ENCODE measurements at regions not wholly inside any gene's neighbourhood (a gene's known extent, or its start where the extent isn't known, plus 50 kb on each side); places are given as distances from the start of the nearest gene placed in this dataset.

GRCh38 chr13:54945973-54946372 lies 1917.4 kb downstream of the OLFM4 start:
- Mint-ChIP-seq H3K27me3 (ENCODE audit: low read depth, unreplicated experiment) (no peaks in the 10 kb centered on the region), H3K9me3 (ENCODE audit: unreplicated experiment) (peaks cover 3% of the 10 kb centered on the region), H3K27ac (ENCODE audit: unreplicated experiment) (no peak overlapping the region), H3K4me3 (ENCODE audit: unreplicated experiment) (no peak overlapping the region), H3K4me1 (ENCODE audit: low read depth, unreplicated experiment) (no peaks in the 10 kb centered on the region), H3K36me3 (ENCODE audit: low read depth, unreplicated experiment) (no peaks in the 10 kb centered on the region)
- H2AFZ ChIP-seq (ENCODE audit: low read depth, low read length) = no peak overlapping the region
- no peak overlapping the region for H3K4me2 ChIP-seq (ENCODE audit: low read length)
- H3K27ac ChIP-seq (ENCODE audit: low read depth, low read length) = no peak overlapping the region
- H3K9me3 ChIP-seq (ENCODE audit: insufficient read depth, low read depth, low read length) = peaks cover 2% of the 10 kb centered on the region
- H3K27me3 ChIP-seq (ENCODE audit: insufficient read depth, low read length) = no peaks in the 10 kb centered on the region
- no peaks in the 10 kb centered on the region for H4K20me1 ChIP-seq (ENCODE audit: insufficient read depth, low read length)
- H3K79me2 ChIP-seq (ENCODE audit: insufficient read depth, low read length) = no peaks in the 10 kb centered on the region
- no peak for FAIRE-seq
- no peak for DNase-seq (ENCODE audit: low read depth)
- no peak overlapping the region for H3K4me3 ChIP-seq (ENCODE audit: insufficient read depth, low read depth, low read length)
- H3K9ac ChIP-seq (ENCODE audit: low read length) = no peak overlapping the region
- H3K4me1 ChIP-seq (ENCODE audit: insufficient read depth, low read length) = no peaks in the 10 kb centered on the region
- TF ChIP-seq EZH2 (IDR thresholded peaks at IDR 0.05; ENCODE audit: insufficient read depth, low read length) = no peak
- no peak for TF ChIP-seq CTCF (IDR thresholded peaks at IDR 0.05; ENCODE audit: insufficient read depth, low read depth, low read length)
- no peaks in the 10 kb centered on the region for H3K36me3 ChIP-seq (ENCODE audit: insufficient read depth, low read length)

GRCh38 chr13:54949735-54950134 lies 1921.1 kb downstream of the OLFM4 start:
- Histone ChIP-seq H3K27me3 (ENCODE audit: insufficient read depth, low read length) (no peaks in the 10 kb centered on the region), H3K79me2 (ENCODE audit: insufficient read depth, low read length) (no peaks in the 10 kb centered on the region), H3K36me3 (ENCODE audit: insufficient read depth, low read length) (no peaks in the 10 kb centered on the region), H3K9ac (ENCODE audit: low read length) (no peak overlapping the region), H3K9me3 (ENCODE audit: insufficient read depth, low read depth, low read length) (no peaks in the 10 kb centered on the region), H2AFZ (ENCODE audit: low read depth, low read length) (no peak overlapping the region), H3K4me2 (ENCODE audit: low read length) (no peak overlapping the region), H4K20me1 (ENCODE audit: insufficient read depth, low read length) (no peaks in the 10 kb centered on the region), H3K27ac (ENCODE audit: low read depth, low read length) (no peak overlapping the region), H3K4me3 (ENCODE audit: insufficient read depth, low read depth, low read length) (no peak overlapping the region), H3K4me1 (ENCODE audit: insufficient read depth, low read length) (no peaks in the 10 kb centered on the region)
- no peaks in the 10 kb centered on the region for H3K36me3 Mint-ChIP-seq (ENCODE audit: low read depth, unreplicated experiment)
- TF ChIP-seq EZH2 (IDR thresholded peaks at IDR 0.05; ENCODE audit: insufficient read depth, low read length) (no peak), CTCF (IDR thresholded peaks at IDR 0.05; ENCODE audit: insufficient read depth, low read depth, low read length) (no peak)
- H3K27ac Mint-ChIP-seq (ENCODE audit: unreplicated experiment) = no peak overlapping the region
- FAIRE-seq (no peak), DNase-seq (ENCODE audit: low read depth) (no peak)
- H3K4me1 Mint-ChIP-seq (ENCODE audit: low read depth, unreplicated experiment) = no peaks in the 10 kb centered on the region
- H3K9me3 Mint-ChIP-seq (ENCODE audit: unreplicated experiment) = no peaks in the 10 kb centered on the region
- no peaks in the 10 kb centered on the region for H3K27me3 Mint-ChIP-seq (ENCODE audit: low read depth, unreplicated experiment)
- H3K4me3 Mint-ChIP-seq (ENCODE audit: unreplicated experiment) = no peak overlapping the region

- H3K4me1 ChIP-seq (ENCODE audit: insufficient read depth, low read length) = no peaks in the 10 kb centered on the region
- Mint-ChIP-seq H3K4me3 (ENCODE audit: unreplicated experiment) (no peak overlapping the region), H3K27me3 (ENCODE audit: low read depth, unreplicated experiment) (no peaks in the 10 kb centered on the region), H3K9me3 (ENCODE audit: unreplicated experiment) (no peaks in the 10 kb centered on the region), H3K27ac (ENCODE audit: unreplicated experiment) (no peak overlapping the region), H3K36me3 (ENCODE audit: low read depth, unreplicated experiment) (no peaks in the 10 kb centered on the region), H3K4me1 (ENCODE audit: low read depth, unreplicated experiment) (no peaks in the 10 kb centered on the region)
- no peak overlapping the region for H3K9ac ChIP-seq (ENCODE audit: low read length)
- H2AFZ ChIP-seq (ENCODE audit: low read depth, low read length) = no peak overlapping the region
- H3K27ac ChIP-seq (ENCODE audit: low read depth, low read length) = no peak overlapping the region
- no peaks in the 10 kb centered on the region for H4K20me1 ChIP-seq (ENCODE audit: insufficient read depth, low read length)
- H3K9me3 ChIP-seq (ENCODE audit: insufficient read depth, low read depth, low read length) = no peaks in the 10 kb centered on the region
- no peak for FAIRE-seq
- DNase-seq (ENCODE audit: low read depth) = no peak
- no peaks in the 10 kb centered on the region for H3K79me2 ChIP-seq (ENCODE audit: insufficient read depth, low read length)
- H3K36me3 ChIP-seq (ENCODE audit: insufficient read depth, low read length) = no peaks in the 10 kb centered on the region
- H3K27me3 ChIP-seq (ENCODE audit: insufficient read depth, low read length) = no peaks in the 10 kb centered on the region
- no peak overlapping the region for H3K4me2 ChIP-seq (ENCODE audit: low read length)
- H3K4me3 ChIP-seq (ENCODE audit: insufficient read depth, low read depth, low read length) = no peak overlapping the region
- no peak for TF ChIP-seq CTCF (IDR thresholded peaks at IDR 0.05; ENCODE audit: insufficient read depth, low read depth, low read length)
- TF ChIP-seq EZH2 (IDR thresholded peaks at IDR 0.05; ENCODE audit: insufficient read depth, low read length) = no peak
These were observed 1921.9 kb downstream of the OLFM4 start for GRCh38 chr13:54950546-54950945.

All from astrocyte (in vitro differentiated cells and primary cell).